Astrocyte (in vitro differentiated cells and primary cell): ENCODE measurements at regions not wholly inside any gene's neighbourhood (a gene's known extent, or its start where the extent isn't known, plus 50 kb on each side); places are given as distances from the start of the nearest gene placed in this dataset.

Experiments used
- DNase-seq: peaks from one replicate; pipeline ENCODE4 v3.0.0-alpha.2; 2010; ENCODE audit warnings: low read depth
- FAIRE-seq: peaks from 2 replicates; lab custom pipeline; 2011; peaks lifted over from hg19 to GRCh38; lab: Jason Lieb, UNC
- H2AFZ ChIP-seq: 2 replicates; pipeline ENCODE4 v1.6.0; 2012; ENCODE audit warnings: low read depth, low read length, inconsistent platforms
- H3K27ac ChIP-seq: 2 replicates; pipeline ENCODE4 v1.5.1; 2011; ENCODE audit warnings: low read depth, low read length, inconsistent platforms
- H3K27me3 ChIP-seq: 2 replicates; pipeline ENCODE4 v1.6.0; 2011; ENCODE audit warnings: low read length, inconsistent platforms; ENCODE audit not compliant: insufficient read depth
- H3K36me3 ChIP-seq: 2 replicates; pipeline ENCODE4 v1.5.1; 2011; ENCODE audit warnings: low read length, inconsistent platforms; ENCODE audit not compliant: insufficient read depth
- H3K4me1 ChIP-seq: 2 replicates; pipeline ENCODE4 v1.5.1; 2011; ENCODE audit warnings: low read length, inconsistent platforms; ENCODE audit not compliant: insufficient read depth
- H3K4me2 ChIP-seq: 2 replicates; pipeline ENCODE4 v1.6.0; 2012; ENCODE audit warnings: low read length, inconsistent platforms
- H3K4me3 ChIP-seq: 2 replicates; pipeline ENCODE4 v1.5.1; 2011; ENCODE audit warnings: low read depth, mild to moderate bottlenecking, low read length, inconsistent platforms; ENCODE audit not compliant: insufficient read depth
- H3K79me2 ChIP-seq: 2 replicates; pipeline ENCODE4 v1.6.0; 2012; ENCODE audit warnings: mild to moderate bottlenecking, low read length, inconsistent platforms; ENCODE audit not compliant: insufficient read depth
- H3K9ac ChIP-seq: 2 replicates; pipeline ENCODE4 v1.6.0; 2012; ENCODE audit warnings: mild to moderate bottlenecking, low read length, inconsistent platforms
- H3K9me3 ChIP-seq: 2 replicates; pipeline ENCODE4 v1.5.1; 2012; ENCODE audit warnings: low read depth, mild to moderate bottlenecking, low read length, inconsistent platforms; ENCODE audit not compliant: insufficient read depth
- H4K20me1 ChIP-seq: 2 replicates; pipeline ENCODE4 v1.6.0; 2012; ENCODE audit warnings: low read length, inconsistent platforms; ENCODE audit not compliant: insufficient read depth
- H3K27ac Mint-ChIP-seq: one replicate; pipeline ENCODE4 v1.8.0; 2021; ENCODE audit warnings: mild to moderate bottlenecking, mixed read lengths; ENCODE audit not compliant: unreplicated experiment
- H3K27me3 Mint-ChIP-seq: one replicate; pipeline ENCODE4 v1.8.0; 2021; ENCODE audit warnings: low read depth, mixed read lengths; ENCODE audit not compliant: unreplicated experiment
- H3K36me3 Mint-ChIP-seq: one replicate; pipeline ENCODE4 v1.8.0; 2021; ENCODE audit warnings: low read depth, mixed read lengths; ENCODE audit not compliant: unreplicated experiment
- H3K4me1 Mint-ChIP-seq: one replicate; pipeline ENCODE4 v1.8.0; 2021; ENCODE audit warnings: low read depth, mixed read lengths; ENCODE audit not compliant: unreplicated experiment
- H3K4me3 Mint-ChIP-seq: one replicate; pipeline ENCODE4 v1.8.0; 2021; ENCODE audit warnings: mild to moderate bottlenecking, moderate library complexity, mixed read lengths; ENCODE audit not compliant: unreplicated experiment
- H3K9me3 Mint-ChIP-seq: one replicate; pipeline ENCODE4 v1.8.0; 2021; ENCODE audit warnings: mild to moderate bottlenecking, mixed read lengths; ENCODE audit not compliant: unreplicated experiment
- CTCF ChIP-seq: IDR thresholded peaks from 2 replicates; pipeline ENCODE4 v1.5.1; 2011; ENCODE audit warnings: low read depth, mild to moderate bottlenecking, inconsistent platforms, low read length, moderate library complexity; ENCODE audit not compliant: insufficient read depth
- EZH2 ChIP-seq: IDR thresholded peaks from 2 replicates; pipeline ENCODE4 v1.6.1; 2012; ENCODE audit warnings: mild to moderate bottlenecking, low read length, inconsistent platforms; ENCODE audit not compliant: insufficient read depth

GRCh38 chr3:22526266-22526837 lies 676.8 kb upstream of the UBE2E2 start:
- H3K27ac Mint-ChIP-seq, result no peak overlapping the region
- no peaks in the 10 kb centered on the region for H3K27me3 ChIP-seq
- H3K4me2 ChIP-seq, result no peak overlapping the region
- H3K9me3 Mint-ChIP-seq, result peaks cover 3% of the 10 kb centered on the region
- H3K36me3 Mint-ChIP-seq, result no peaks in the 10 kb centered on the region
- no peak overlapping the region for H3K4me3 Mint-ChIP-seq
- no peak for DNase-seq
- no peak overlapping the region for H2AFZ ChIP-seq
- no peaks in the 10 kb centered on the region for H3K27me3 Mint-ChIP-seq
- no peaks in the 10 kb centered on the region for H3K4me1 ChIP-seq
- H4K20me1 ChIP-seq, result no peaks in the 10 kb centered on the region
- H3K9me3 ChIP-seq, result no peaks in the 10 kb centered on the region
- H3K9ac ChIP-seq, result no peak overlapping the region
- H3K36me3 ChIP-seq, result no peaks in the 10 kb centered on the region
- no peak for FAIRE-seq
- H3K4me3 ChIP-seq, result no peak overlapping the region
- no peaks in the 10 kb centered on the region for H3K4me1 Mint-ChIP-seq
- no peak overlapping the region for H3K27ac ChIP-seq
- H3K79me2 ChIP-seq, result no peaks in the 10 kb centered on the region
- TF ChIP-seq EZH2 (no peak), CTCF (no peak)

- Mint-ChIP-seq H3K9me3 (no peaks in the 10 kb centered on the region), H3K27me3 (no peaks in the 10 kb centered on the region), H3K4me1 (no peaks in the 10 kb centered on the region), H3K36me3 (no peaks in the 10 kb centered on the region), H3K27ac (no peak overlapping the region), H3K4me3 (no peak overlapping the region)
- no peak overlapping the region for H3K4me3 ChIP-seq
- DNase-seq (no peak), FAIRE-seq (no peak)
- no peaks in the 10 kb centered on the region for H3K4me1 ChIP-seq
- H3K27me3 ChIP-seq, result no peaks in the 10 kb centered on the region
- no peak overlapping the region for H3K27ac ChIP-seq
- no peaks in the 10 kb centered on the region for H3K9me3 ChIP-seq
- H3K9ac ChIP-seq, result no peak overlapping the region
- no peak overlapping the region for H2AFZ ChIP-seq
- no peaks in the 10 kb centered on the region for H4K20me1 ChIP-seq
- H3K79me2 ChIP-seq, result no peaks in the 10 kb centered on the region
- TF ChIP-seq EZH2 (no peak), CTCF (no peak)
- no peak overlapping the region for H3K4me2 ChIP-seq
- H3K36me3 ChIP-seq, result no peaks in the 10 kb centered on the region
Measured at GRCh38 chr3:22536541-22536940, 666.6 kb upstream of the UBE2E2 start.

GRCh38 chr3:22537560-22537959 lies 665.6 kb upstream of the UBE2E2 start:
- Histone ChIP-seq H3K27me3 (no peaks in the 10 kb centered on the region), H3K4me1 (no peaks in the 10 kb centered on the region), H3K27ac (no peak overlapping the region), H3K9me3 (no peaks in the 10 kb centered on the region), H3K4me2 (no peak overlapping the region), H2AFZ (no peak overlapping the region), H3K36me3 (no peaks in the 10 kb centered on the region), H3K79me2 (no peaks in the 10 kb centered on the region), H3K4me3 (no peak overlapping the region), H3K9ac (no peak overlapping the region), H4K20me1 (no peaks in the 10 kb centered on the region)
- FAIRE-seq (no peak), DNase-seq (no peak)
- Mint-ChIP-seq H3K36me3 (no peaks in the 10 kb centered on the region), H3K27ac (no peak overlapping the region), H3K4me1 (peaks cover 6% of the 10 kb centered on the region), H3K27me3 (no peaks in the 10 kb centered on the region), H3K4me3 (no peak overlapping the region), H3K9me3 (no peaks in the 10 kb centered on the region)
- TF ChIP-seq CTCF (no peak), EZH2 (no peak)
